ENCODE measurements at regions not wholly inside any gene's neighbourhood (a gene's known extent, or its start where the extent isn't known, plus 50 kb on each side); places are given as distances from the start of the nearest gene placed in this dataset.

DNA sequence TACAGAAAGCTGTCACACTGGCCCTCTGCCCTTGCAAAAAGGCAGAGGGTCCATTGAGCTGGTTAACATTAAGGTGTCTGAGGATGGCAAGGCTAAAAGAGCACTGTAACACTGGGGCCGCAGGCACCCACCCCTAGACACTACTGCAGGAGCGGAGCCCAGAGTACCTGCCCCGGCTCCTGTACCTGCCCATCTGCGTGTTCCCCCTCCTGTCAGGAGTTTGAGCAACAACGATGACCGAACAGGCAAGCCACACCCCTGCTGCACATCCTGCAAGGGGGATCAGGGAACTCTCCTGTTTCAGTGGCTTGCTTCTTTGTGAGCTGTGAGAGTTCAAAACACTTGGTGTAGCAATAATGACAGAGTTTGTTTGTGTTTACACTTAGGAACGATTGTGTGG lies 117.4 kb upstream of the STARD13 start:
- TF ChIP-seq POLR2A (IDR thresholded peaks at IDR 0.05; ENCODE audit: low read length) (no peak), GATA1 (IDR thresholded peaks at IDR 0.05; ENCODE audit: low read depth, low read length) (no peak)
